ENCODE measurements at regions not wholly inside any gene's neighbourhood (a gene's known extent, or its start where the extent isn't known, plus 50 kb on each side); places are given as distances from the start of the nearest gene placed in this dataset.

- DNase-seq = peak; percentile 9
Observed at GRCh38 chr18:73511771-73512503, 635.7 kb downstream of the FBXO15 start.

GRCh38 chr18:73509460-73509859 lies 638.2 kb downstream of the FBXO15 start:
- DNase-seq = no peak

GRCh38 chr18:73503326-73503725 lies 635.5 kb upstream of the NETO1 start:
- no peak for DNase-seq

GRCh38 chr18:73487966-73488365 lies 620.2 kb upstream of the NETO1 start:
- no peak for DNase-seq

GRCh38 chr18:73485166-73485565 lies 617.4 kb upstream of the NETO1 start:
- no peak for DNase-seq

GRCh38 chr18:73482901-73483300 lies 615.1 kb upstream of the NETO1 start:
- DNase-seq = no peak

GRCh38 chr18:73479477-73479876 lies 611.7 kb upstream of the NETO1 start:
- no peak for DNase-seq

GRCh38 chr18:73478191-73478590 lies 610.4 kb upstream of the NETO1 start:
- no peak for DNase-seq

GRCh38 chr18:73476031-73476430 lies 608.2 kb upstream of the NETO1 start:
- DNase-seq = no peak

- DNase-seq = no peak
Observed at GRCh38 chr18:73462092-73462491, 594.3 kb upstream of the NETO1 start.

- DNase-seq = no peak
Observed at GRCh38 chr18:73461780-73462059, 593.9 kb upstream of the NETO1 start.

- DNase-seq = no peak
Observed at GRCh38 chr18:73461038-73461779, 593.4 kb upstream of the NETO1 start.

GRCh38 chr18:73458186-73458964 lies 590.6 kb upstream of the NETO1 start:
- no peak for DNase-seq

- no peak for DNase-seq
Observed at GRCh38 chr18:73456643-73457042, 588.9 kb upstream of the NETO1 start.

GRCh38 chr18:73452866-73453265 lies 585.1 kb upstream of the NETO1 start:
- no peak for DNase-seq

GRCh38 chr18:73446502-73446901 lies 578.7 kb upstream of the NETO1 start:
- no peak for DNase-seq

GRCh38 chr18:73431620-73432019 lies 563.8 kb upstream of the NETO1 start:
- DNase-seq = no peak

GRCh38 chr18:73421010-73421409 lies 553.2 kb upstream of the NETO1 start:
- no peak for DNase-seq

- no peak for DNase-seq
Observed at GRCh38 chr18:73419531-73419930, 551.7 kb upstream of the NETO1 start.

GRCh38 chr18:73414598-73414997 lies 546.8 kb upstream of the NETO1 start:
- DNase-seq = no peak

GRCh38 chr18:73414069-73414468 lies 546.3 kb upstream of the NETO1 start:
- no peak for DNase-seq

- no peak for DNase-seq
Observed at GRCh38 chr18:73409242-73409641, 541.5 kb upstream of the NETO1 start.

GRCh38 chr18:73408469-73408868 lies 540.7 kb upstream of the NETO1 start:
- DNase-seq = no peak

GRCh38 chr18:73407506-73407905 lies 539.7 kb upstream of the NETO1 start:
- DNase-seq = no peak
